ENCODE measurements at regions not wholly inside any gene's neighbourhood (a gene's known extent, or its start where the extent isn't known, plus 50 kb on each side); places are given as distances from the start of the nearest gene placed in this dataset.
A peak's percentile ranks its signal among the peaks of the same experiment; 100 is the strongest.

DNA sequence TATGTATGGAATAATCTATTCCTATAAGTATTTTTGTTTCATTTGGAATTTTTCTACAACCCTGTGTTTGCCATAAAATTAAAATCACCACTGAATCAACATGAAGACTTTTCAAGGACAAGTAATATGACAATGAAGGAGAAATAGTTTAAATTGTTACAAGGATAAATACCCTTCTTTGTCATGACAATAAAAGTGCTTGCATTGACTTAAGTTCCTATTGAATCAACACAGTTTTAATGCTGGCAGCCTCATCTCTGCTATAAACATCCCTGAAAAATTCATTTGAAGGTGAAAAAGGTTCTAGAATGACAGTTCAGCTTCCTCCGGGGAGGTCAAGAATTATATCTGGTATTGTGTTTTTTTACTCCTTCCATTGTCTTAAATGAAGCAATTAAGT, 1105.1 kb upstream of the CDH9 start:
- no peak overlapping the region for H2BK20ac ChIP-seq (ENCODE audit: low read depth, low read length, poor library complexity, severe bottlenecking)
- peaks cover 2% of the 10 kb centered on the region in 2 experiments; a peak in 2 of 5 replicates for H3K9me3 Mint-ChIP-seq
- no peaks in the 10 kb centered on the region for H3K79me1 ChIP-seq (ENCODE audit: insufficient read depth, low read depth, low read length, poor library complexity, severe bottlenecking)
- no peak overlapping the region for H3K14ac ChIP-seq (ENCODE audit: insufficient read depth, low read length)
- no peak overlapping the region for H2BK15ac ChIP-seq (ENCODE audit: low read depth, low read length)
- no peak overlapping the region for H3K18ac ChIP-seq (ENCODE audit: insufficient read length, low read depth, low read length)
- H4K91ac ChIP-seq (ENCODE audit: insufficient read length, low read depth, low read length): no peak overlapping the region
- H3K4ac ChIP-seq (ENCODE audit: low read depth, low read length): no peak overlapping the region
- no peak overlapping the region for H2AK5ac ChIP-seq (ENCODE audit: insufficient read length, low read length)
- no peaks in the 10 kb centered on the region for H3K23me2 ChIP-seq (ENCODE audit: insufficient read length, low read depth, low read length, poor library complexity, severe bottlenecking)
- H2BK120ac ChIP-seq (ENCODE audit: low read depth, low read length, poor library complexity, severe bottlenecking): no peak overlapping the region
- H3K4me1 ChIP-seq (ENCODE audit: insufficient read depth, low read length): no peaks in the 10 kb centered on the region; the same call in 1 of the 2 replicates
- H3K56ac ChIP-seq (ENCODE audit: insufficient read length, low read depth, low read length): no peak overlapping the region
- no peaks in the 10 kb centered on the region for H3K27me3 ChIP-seq (ENCODE audit: insufficient read depth, low read length)
- H4K8ac ChIP-seq (replicated peaks; ENCODE audit: insufficient read length, low read depth, low read length): no peak overlapping the region
- no peak overlapping the region for H3K27ac ChIP-seq (ENCODE audit: insufficient read length, low read depth, low read length)
- no peak overlapping the region for H2AFZ ChIP-seq (ENCODE audit: low read length)
- peaks cover 10 to 11% of the 10 kb centered on the region in 2 experiments for H3K4me1 Mint-ChIP-seq
- H3K9ac ChIP-seq (ENCODE audit: extremely low read depth, insufficient read length, low read length): no peak overlapping the region
- H3K79me2 ChIP-seq (ENCODE audit: insufficient read depth, low read length): no peaks in the 10 kb centered on the region
- peaks cover 0 to 4% (median 0%) of the 10 kb centered on the region in 3 experiments; a peak in 1 of 7 replicates for H3K36me3 Mint-ChIP-seq (ENCODE audit: insufficient read depth in 1 of 3, low read depth in 3 of 3)
- no peak overlapping the region for H3K4me3 Mint-ChIP-seq
- H3K23ac ChIP-seq (ENCODE audit: insufficient read length, low read depth, low read length): no peak overlapping the region
- H2BK5ac ChIP-seq (ENCODE audit: insufficient read length, low read length): no peak overlapping the region
- TF ChIP-seq, protein P1, sequence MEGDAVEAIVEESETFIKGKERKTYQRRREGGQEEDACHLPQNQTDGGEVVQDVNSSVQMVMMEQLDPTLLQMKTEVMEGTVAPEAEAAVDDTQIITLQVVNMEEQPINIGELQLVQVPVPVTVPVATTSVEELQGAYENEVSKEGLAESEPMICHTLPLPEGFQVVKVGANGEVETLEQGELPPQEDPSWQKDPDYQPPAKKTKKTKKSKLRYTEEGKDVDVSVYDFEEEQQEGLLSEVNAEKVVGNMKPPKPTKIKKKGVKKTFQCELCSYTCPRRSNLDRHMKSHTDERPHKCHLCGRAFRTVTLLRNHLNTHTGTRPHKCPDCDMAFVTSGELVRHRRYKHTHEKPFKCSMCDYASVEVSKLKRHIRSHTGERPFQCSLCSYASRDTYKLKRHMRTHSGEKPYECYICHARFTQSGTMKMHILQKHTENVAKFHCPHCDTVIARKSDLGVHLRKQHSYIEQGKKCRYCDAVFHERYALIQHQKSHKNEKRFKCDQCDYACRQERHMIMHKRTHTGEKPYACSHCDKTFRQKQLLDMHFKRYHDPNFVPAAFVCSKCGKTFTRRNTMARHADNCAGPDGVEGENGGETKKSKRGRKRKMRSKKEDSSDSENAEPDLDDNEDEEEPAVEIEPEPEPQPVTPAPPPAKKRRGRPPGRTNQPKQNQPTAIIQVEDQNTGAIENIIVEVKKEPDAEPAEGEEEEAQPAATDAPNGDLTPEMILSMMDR (conservative IDR thresholded peaks at IDR 0.05): no peak
- peak overlapping the region in 1 of 3 experiments; percentile 66; a peak in 1 of 7 replicates for H3K27ac Mint-ChIP-seq
- WGBS (ENCODE audit: extremely low coverage, insufficient read length, low lambda C conversion rate): no CpG with 5 or more reads among the region's 1 CpG
- no peaks in the 10 kb centered on the region for H3K9me3 ChIP-seq (ENCODE audit: control insufficient read depth, low read depth, low read length)
- no peak overlapping the region for H4K5ac ChIP-seq (ENCODE audit: insufficient read length, low read depth, low read length)
- H3T11ph ChIP-seq (ENCODE audit: low read length): no peak overlapping the region
- H3K27me3 Mint-ChIP-seq (ENCODE audit: low read depth): no peaks in the 10 kb centered on the region
- DNase-seq: no peak
- no peak overlapping the region for H2BK12ac ChIP-seq (ENCODE audit: insufficient read length, low read depth, low read length)
- H3K4me2 ChIP-seq (ENCODE audit: insufficient read depth, insufficient read length, low read length): no peak overlapping the region
- H4K20me1 ChIP-seq (ENCODE audit: control insufficient read depth, insufficient read depth, insufficient read length): no peaks in the 10 kb centered on the region

All from H9 (cell line).